ENCODE measurements at regions not wholly inside any gene's neighbourhood (a gene's known extent, or its start where the extent isn't known, plus 50 kb on each side); places are given as distances from the start of the nearest gene placed in this dataset.

GRCh38 chr11:95690100-95690499 lies 99.5 kb downstream of the FAM76B start:
- TF ChIP-seq POLR2A (IDR thresholded peaks at IDR 0.05) (no peak), CTCF (IDR thresholded peaks at IDR 0.05) (no peak), POLR2AphosphoS5 (IDR thresholded peaks at IDR 0.05) (no peak)

All from transverse colon (tissue), 4 donors.